Hepatocyte (in vitro differentiated cells): ENCODE measurements at regions not wholly inside any gene's neighbourhood (a gene's known extent, or its start where the extent isn't known, plus 50 kb on each side); places are given as distances from the start of the nearest gene placed in this dataset.

Experiments
- DNase-seq: peaks from one replicate; pipeline ENCODE4 v3.0.0-alpha.2; 2016; ENCODE audit warnings: low spot score
- H2AFZ ChIP-seq: fragments of 200-600 bp; sonication (generic); 2 replicates; pipeline ENCODE4 v1.6.0; 2016; ENCODE audit warnings: antibody characterized with exemption, mild to moderate bottlenecking
- H3K27ac ChIP-seq: fragments of 200-600 bp; sonication (generic); 2 replicates; pipeline ENCODE4 v1.5.1; 2016; ENCODE audit warnings: mild to moderate bottlenecking
- H3K27me3 ChIP-seq: fragments of 200-600 bp; sonication (generic); 2 replicates; pipeline ENCODE4 v1.6.1; 2016
- H3K36me3 ChIP-seq: fragments of 200-600 bp; sonication (generic); replicated peaks from 2 replicates; pipeline ENCODE4 v1.5.1; 2016; ENCODE audit warnings: low read depth; ENCODE audit not compliant: insufficient read depth
- H3K4me1 ChIP-seq: fragments of 200-600 bp; sonication (generic); 2 replicates; pipeline ENCODE4 v1.5.1; 2016; ENCODE audit warnings: mild to moderate bottlenecking, moderate library complexity; ENCODE audit not compliant: insufficient read depth
- H3K4me2 ChIP-seq: fragments of 200-600 bp; sonication (generic); 2 replicates; pipeline ENCODE4 v1.6.0; 2016
- H3K4me3 ChIP-seq: fragments of 200-600 bp; sonication (generic); 2 replicates; pipeline ENCODE4 v1.5.1; 2016; ENCODE audit warnings: mild to moderate bottlenecking
- H3K79me2 ChIP-seq: fragments of 200-600 bp; sonication (generic); 2 replicates; pipeline ENCODE4 v1.6.0; 2017; ENCODE audit warnings: mild to moderate bottlenecking
- H3K9me2 ChIP-seq: fragments of 200-600 bp; sonication (generic); replicated peaks from 2 replicates; pipeline ENCODE4 v1.6.0; 2017; ENCODE audit warnings: mild to moderate bottlenecking; ENCODE audit not compliant: insufficient read depth
- H3K9me3 ChIP-seq: fragments of 200-600 bp; sonication (generic); 2 replicates; pipeline ENCODE4 v1.5.1; 2016; ENCODE audit warnings: low read depth, mild to moderate bottlenecking
- H4K20me1 ChIP-seq: fragments of 200-600 bp; sonication (generic); 2 replicates; pipeline ENCODE4 v1.6.0; 2016; ENCODE audit warnings: mild to moderate bottlenecking; ENCODE audit not compliant: insufficient read depth, poor library complexity, severe bottlenecking
- CTCF ChIP-seq: fragments of 200-600 bp; sonication (generic); IDR thresholded peaks from 2 replicates; pipeline ENCODE4 v1.5.1; 2016; ENCODE audit warnings: antibody characterized with exemption, mild to moderate bottlenecking; ENCODE audit not compliant: poor library complexity
- EZH2 ChIP-seq: fragments of 200-600 bp; sonication (generic); IDR thresholded peaks from 2 replicates; pipeline ENCODE4 v1.6.1; 2016; ENCODE audit warnings: antibody characterized with exemption, mild to moderate bottlenecking, borderline replicate concordance
- EZH2phosphoT487 ChIP-seq: fragments of 200-600 bp; sonication (generic); IDR thresholded peaks from one replicate; pipeline ENCODE4 v1.6.1; 2018; ENCODE audit warnings: antibody characterized with exemption, mild to moderate bottlenecking, low read depth, moderate library complexity; ENCODE audit not compliant: unreplicated experiment, severe bottlenecking
- WGBS: methylation state at CpG from one replicate; pipeline ENCODE4 v1.1.6; 2016; ENCODE audit warnings: low lambda C conversion rate; ENCODE audit errors: missing lambda C conversion rate; 5-methylcytosine and 5-hydroxymethylcytosine counted together

GRCh38 chr1:243933495-243933894 lies 83.5 kb upstream of the AKT3 start:
- TF ChIP-seq EZH2phosphoT487, result no peak
- TF ChIP-seq CTCF, result no peak
- TF ChIP-seq EZH2, result no peak
- Histone ChIP-seq H3K36me3 (no peaks in the 10 kb centered on the region), H4K20me1 (no peaks in the 10 kb centered on the region), H3K4me1 (peaks cover 3% of the 10 kb centered on the region), H2AFZ (no peak overlapping the region), H3K9me3 (no peaks in the 10 kb centered on the region), H3K4me3 (no peak overlapping the region), H3K9me2 (no peaks in the 10 kb centered on the region), H3K79me2 (no peaks in the 10 kb centered on the region), H3K27ac (no peak overlapping the region), H3K27me3 (peaks cover 5% of the 10 kb centered on the region), H3K4me2 (no peak overlapping the region)
- WGBS, result 96% methylated on average over 4 of the region's 4 CpGs
- DNase-seq, result no peak

- H3K36me3 ChIP-seq, result no peaks in the 10 kb centered on the region
- no peaks in the 10 kb centered on the region for H3K79me2 ChIP-seq
- no peak overlapping the region for H3K4me3 ChIP-seq
- H3K4me2 ChIP-seq, result peak overlapping the region; percentile 71
- no peaks in the 10 kb centered on the region for H3K9me2 ChIP-seq
- no peaks in the 10 kb centered on the region for H4K20me1 ChIP-seq
- WGBS, result 88% methylated on average over 4 of the region's 4 CpGs
- no peaks in the 10 kb centered on the region for H3K9me3 ChIP-seq
- H2AFZ ChIP-seq, result no peak overlapping the region
- H3K27me3 ChIP-seq, result peaks cover 5% of the 10 kb centered on the region
- DNase-seq, result no peak
- H3K4me1 ChIP-seq, result peaks cover 3% of the 10 kb centered on the region
- no peak overlapping the region for H3K27ac ChIP-seq
- TF ChIP-seq EZH2phosphoT487 (no peak), EZH2 (no peak), CTCF (no peak)
Measured at GRCh38 chr1:243931957-243932356, 81.9 kb upstream of the AKT3 start.

- H3K9me3 ChIP-seq, result no peaks in the 10 kb centered on the region
- no peak overlapping the region for H3K4me3 ChIP-seq
- H3K36me3 ChIP-seq, result no peaks in the 10 kb centered on the region
- peaks cover 3% of the 10 kb centered on the region for H3K4me1 ChIP-seq
- no peak for TF ChIP-seq CTCF
- no peak for TF ChIP-seq EZH2
- TF ChIP-seq EZH2phosphoT487, result no peak
- peak overlapping the region; percentile 71 for H3K4me2 ChIP-seq
- WGBS, result 12% methylated on average over 18 of the region's 24 CpGs
- H3K27me3 ChIP-seq, result peaks cover 5% of the 10 kb centered on the region
- DNase-seq, result peak; percentile 47
- H2AFZ ChIP-seq, result peak overlapping the region; percentile 26
- H3K79me2 ChIP-seq, result no peaks in the 10 kb centered on the region
- H3K27ac ChIP-seq, result no peak overlapping the region
- no peaks in the 10 kb centered on the region for H4K20me1 ChIP-seq
- H3K9me2 ChIP-seq, result no peaks in the 10 kb centered on the region
Measured at GRCh38 chr1:243930822-243931671, 81.0 kb upstream of the AKT3 start.
